ENCODE measurements at regions not wholly inside any gene's neighbourhood (a gene's known extent, or its start where the extent isn't known, plus 50 kb on each side); places are given as distances from the start of the nearest gene placed in this dataset.

DNA sequence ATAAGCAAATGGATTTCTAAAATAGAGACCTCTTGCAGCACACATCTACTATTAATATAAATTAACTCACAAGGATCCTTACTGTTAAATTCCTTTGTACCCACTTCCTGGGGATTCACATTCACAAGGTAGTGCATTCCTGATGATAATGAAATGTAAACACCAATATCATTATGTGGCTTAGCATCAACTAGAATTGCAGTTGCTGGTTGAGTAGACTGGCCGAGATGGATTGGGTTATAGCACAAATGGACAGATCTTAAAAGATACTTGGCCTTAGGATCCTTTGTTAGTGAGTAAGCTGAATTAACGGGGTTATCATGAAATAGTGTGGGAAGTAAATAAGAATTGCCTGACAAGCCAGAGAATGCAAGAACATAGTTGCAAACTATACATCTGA, 369.1 kb downstream of the AEBP2 start:
- POLR2A ChIA-PET: no interaction called here
- DNase-seq (ENCODE audit: low read depth, low spot score): no peak
- no peak overlapping the region for H3K4me2 ChIP-seq (ENCODE audit: low read length)
- H3K9ac ChIP-seq (ENCODE audit: low read length): no peak overlapping the region
- BruUV-seq (replicated peaks): no TSS peak
- no peak overlapping the region for H3K27ac ChIP-seq (ENCODE audit: low read depth, low read length)
- H3K9me2 ChIP-seq (ENCODE audit: insufficient read depth): no peaks in the 10 kb centered on the region
- no peak overlapping the region for H3K4me3 ChIP-seq (replicated peaks in 1 of 2; ENCODE audit: low read depth in 1 of 2, low read length in 2 of 2)
- no peaks in the 10 kb centered on the region for H3K36me3 ChIP-seq (ENCODE audit: control insufficient read depth in 1 of 2, insufficient read depth in 2 of 2, low read length in 2 of 2)
- no peaks in the 10 kb centered on the region for H4K20me1 ChIP-seq (ENCODE audit: insufficient read depth)
- H3K4me1 ChIP-seq (ENCODE audit: control insufficient read depth in 1 of 2, insufficient read depth in 2 of 2, low read length in 2 of 2): no peaks in the 10 kb centered on the region
- H2AFZ ChIP-seq (ENCODE audit: low read depth, low read length, poor library complexity, severe bottlenecking): no peak overlapping the region
- CTCF ChIA-PET: no interaction called here
- TF ChIP-seq EZH2 (IDR thresholded peaks at IDR 0.05) (no peak), CBX3 (IDR thresholded peaks at IDR 0.05; ENCODE audit: low read depth) (no peak), ZNF274 (IDR thresholded peaks at IDR 0.05; ENCODE audit: low read depth, low read length) (no peak), YY1 (IDR thresholded peaks at IDR 0.05; ENCODE audit: extremely low read depth, insufficient replicate concordance, low read depth, low read length) (no peak), SRF (IDR thresholded peaks at IDR 0.05; ENCODE audit: low read depth) (no peak), ELF1 (IDR thresholded peaks at IDR 0.05; ENCODE audit: borderline replicate concordance, low read depth) (no peak), SP1 (IDR thresholded peaks at IDR 0.05; ENCODE audit: low read depth) (no peak), CEBPB (IDR thresholded peaks at IDR 0.05; ENCODE audit: low read depth) (no peak), POLR2AphosphoS5 (IDR thresholded peaks at IDR 0.05; ENCODE audit: low read depth, low read length) (no peak), FOSL1 (IDR thresholded peaks at IDR 0.05; ENCODE audit: low read depth) (no peak), TCF7L2 (IDR thresholded peaks at IDR 0.05; ENCODE audit: borderline replicate concordance, extremely low read depth, insufficient read depth, insufficient read length) (no peak)
- intact Hi-C loops (cut with micrococcal nuclease): no loop called here
- H3K27me3 ChIP-seq (ENCODE audit: insufficient read depth, low read length): no peaks in the 10 kb centered on the region
- ATAC-seq: no peak
- H3K79me2 ChIP-seq (ENCODE audit: insufficient read depth, low read length): no peaks in the 10 kb centered on the region
- RAD21 ChIA-PET (ENCODE audit: low non-redundant PET in 1 of 2, low total read pairs in 2 of 2, uncharacterized antibody in 2 of 2, unreplicated experiment in 2 of 2): no interaction called here
- H3K9me3 ChIP-seq (ENCODE audit: control insufficient read depth in 1 of 2, insufficient read depth in 1 of 2, low read depth in 1 of 2, low read length in 2 of 2): no peaks in the 10 kb centered on the region

DNA sequence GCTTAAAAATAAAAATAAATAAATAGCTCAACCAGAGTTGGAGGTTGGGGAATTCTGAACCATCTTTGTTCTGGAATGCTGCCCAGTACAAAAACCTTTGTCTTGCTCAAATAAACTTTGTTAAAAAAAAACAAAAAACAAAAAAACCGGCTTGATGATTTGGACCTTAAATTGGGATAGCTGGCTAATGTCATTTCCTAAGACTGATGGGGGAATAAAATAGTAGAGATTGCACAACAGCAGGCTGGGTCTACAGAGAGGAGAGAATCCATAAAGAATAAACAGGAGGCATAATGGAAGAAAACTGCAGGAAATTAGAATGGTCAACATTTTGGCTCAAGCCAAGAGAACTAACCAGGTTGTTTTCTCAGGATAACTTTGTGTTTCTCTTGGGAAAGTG, 370.9 kb downstream of the AEBP2 start:
- no peak overlapping the region for H3K4me2 ChIP-seq (ENCODE audit: low read length)
- H3K27me3 ChIP-seq (ENCODE audit: insufficient read depth, low read length): no peaks in the 10 kb centered on the region
- H3K9ac ChIP-seq (ENCODE audit: low read length): no peak overlapping the region
- no peaks in the 10 kb centered on the region for H3K36me3 ChIP-seq (ENCODE audit: control insufficient read depth in 1 of 2, insufficient read depth in 2 of 2, low read length in 2 of 2)
- no peaks in the 10 kb centered on the region for H3K79me2 ChIP-seq (ENCODE audit: insufficient read depth, low read length)
- ChIA-PET CTCF (no interaction called here), POLR2A (no interaction called here), RAD21 (ENCODE audit: low non-redundant PET in 1 of 2, low total read pairs in 2 of 2, uncharacterized antibody in 2 of 2, unreplicated experiment in 2 of 2) (no interaction called here)
- no peaks in the 10 kb centered on the region for H3K9me2 ChIP-seq (ENCODE audit: insufficient read depth)
- H3K27ac ChIP-seq (ENCODE audit: low read depth, low read length): no peak overlapping the region
- intact Hi-C loops (cut with micrococcal nuclease): no loop called here
- no peak overlapping the region for H2AFZ ChIP-seq (ENCODE audit: low read depth, low read length, poor library complexity, severe bottlenecking)
- no peak for DNase-seq (ENCODE audit: low read depth, low spot score)
- no TSS peak for BruUV-seq (replicated peaks)
- ATAC-seq: no peak
- TF ChIP-seq EGR1 (IDR thresholded peaks at IDR 0.05; ENCODE audit: low read depth) (no peak), ELF1 (IDR thresholded peaks at IDR 0.05; ENCODE audit: borderline replicate concordance, low read depth) (no peak), ZNF274 (IDR thresholded peaks at IDR 0.05; ENCODE audit: low read depth, low read length) (no peak), CEBPB (IDR thresholded peaks at IDR 0.05; ENCODE audit: low read depth) (no peak), EZH2 (IDR thresholded peaks at IDR 0.05) (no peak), CTCF (IDR thresholded peaks at IDR 0.05 in 2 of 3, conservative IDR thresholded peaks at IDR 0.05 in 1 of 3; ENCODE audit: borderline replicate concordance in 1 of 3, insufficient read depth in 1 of 3, low read depth in 2 of 3, low read length in 2 of 3) (no peak), SIN3A (IDR thresholded peaks at IDR 0.05; ENCODE audit: low read depth) (no peak), JUND (IDR thresholded peaks at IDR 0.05) (no peak), POLR2AphosphoS5 (IDR thresholded peaks at IDR 0.05; ENCODE audit: low read depth, low read length) (no peak), CBX3 (IDR thresholded peaks at IDR 0.05; ENCODE audit: low read depth) (no peak), ZFX (IDR thresholded peaks at IDR 0.05) (no peak), TCF7L2 (IDR thresholded peaks at IDR 0.05; ENCODE audit: borderline replicate concordance, extremely low read depth, insufficient read depth, insufficient read length) (no peak), YY1 (IDR thresholded peaks at IDR 0.05; ENCODE audit: extremely low read depth, insufficient replicate concordance, low read depth, low read length) (no peak), RAD21 (IDR thresholded peaks at IDR 0.05; ENCODE audit: low read depth) (no peak), EZH2phosphoT487 (IDR thresholded peaks at IDR 0.05; ENCODE audit: borderline replicate concordance) (no peak), SP1 (IDR thresholded peaks at IDR 0.05; ENCODE audit: low read depth) (no peak)
- TF ChIP-seq, protein P1, sequence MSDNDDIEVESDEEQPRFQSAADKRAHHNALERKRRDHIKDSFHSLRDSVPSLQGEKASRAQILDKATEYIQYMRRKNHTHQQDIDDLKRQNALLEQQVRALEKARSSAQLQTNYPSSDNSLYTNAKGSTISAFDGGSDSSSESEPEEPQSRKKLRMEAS (IDR thresholded peaks at IDR 0.05): no peak
- H3K9me3 ChIP-seq (ENCODE audit: control insufficient read depth in 1 of 2, insufficient read depth in 1 of 2, low read depth in 1 of 2, low read length in 2 of 2): no peaks in the 10 kb centered on the region
- no peaks in the 10 kb centered on the region for H3K4me1 ChIP-seq (ENCODE audit: control insufficient read depth in 1 of 2, insufficient read depth in 2 of 2, low read length in 2 of 2)
- no peaks in the 10 kb centered on the region for H4K20me1 ChIP-seq (ENCODE audit: insufficient read depth)
- H3K4me3 ChIP-seq (replicated peaks in 1 of 2; ENCODE audit: low read depth in 1 of 2, low read length in 2 of 2): no peak overlapping the region
